ENCODE measurements at regions not wholly inside any gene's neighbourhood (a gene's known extent, or its start where the extent isn't known, plus 50 kb on each side); places are given as distances from the start of the nearest gene placed in this dataset.

DNA sequence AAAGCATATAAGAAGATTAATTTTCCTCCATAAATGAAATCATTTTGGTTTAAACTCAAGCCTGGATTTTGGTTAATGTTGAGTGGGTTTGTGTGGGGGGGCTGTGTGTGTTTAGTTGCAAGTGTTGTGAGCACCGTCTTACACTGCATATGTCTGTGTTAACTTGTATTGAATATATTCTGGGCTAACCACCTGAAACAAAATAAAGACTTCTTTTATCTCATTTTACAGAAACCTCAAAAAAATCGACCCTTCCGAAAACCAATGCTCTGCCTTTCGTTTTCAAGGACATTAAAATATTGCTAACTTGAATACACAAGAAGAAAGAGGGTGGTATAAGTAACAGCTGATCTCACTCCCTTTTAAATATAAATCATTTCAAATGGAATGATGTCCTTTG, 192.2 kb upstream of the BLID start:
- DNase-seq (ENCODE audit: low read depth): no peak
- in situ Hi-C loops (cut with HindIII; ENCODE audit: low sequenced_read_pairs): no loop called here
- no peak overlapping the region for H3K4me3 ChIP-seq (ENCODE audit: low read depth, low read length)
- TF ChIP-seq, protein P1, sequence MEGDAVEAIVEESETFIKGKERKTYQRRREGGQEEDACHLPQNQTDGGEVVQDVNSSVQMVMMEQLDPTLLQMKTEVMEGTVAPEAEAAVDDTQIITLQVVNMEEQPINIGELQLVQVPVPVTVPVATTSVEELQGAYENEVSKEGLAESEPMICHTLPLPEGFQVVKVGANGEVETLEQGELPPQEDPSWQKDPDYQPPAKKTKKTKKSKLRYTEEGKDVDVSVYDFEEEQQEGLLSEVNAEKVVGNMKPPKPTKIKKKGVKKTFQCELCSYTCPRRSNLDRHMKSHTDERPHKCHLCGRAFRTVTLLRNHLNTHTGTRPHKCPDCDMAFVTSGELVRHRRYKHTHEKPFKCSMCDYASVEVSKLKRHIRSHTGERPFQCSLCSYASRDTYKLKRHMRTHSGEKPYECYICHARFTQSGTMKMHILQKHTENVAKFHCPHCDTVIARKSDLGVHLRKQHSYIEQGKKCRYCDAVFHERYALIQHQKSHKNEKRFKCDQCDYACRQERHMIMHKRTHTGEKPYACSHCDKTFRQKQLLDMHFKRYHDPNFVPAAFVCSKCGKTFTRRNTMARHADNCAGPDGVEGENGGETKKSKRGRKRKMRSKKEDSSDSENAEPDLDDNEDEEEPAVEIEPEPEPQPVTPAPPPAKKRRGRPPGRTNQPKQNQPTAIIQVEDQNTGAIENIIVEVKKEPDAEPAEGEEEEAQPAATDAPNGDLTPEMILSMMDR (IDR thresholded peaks at IDR 0.05; ENCODE audit: low read depth, low read length, missing control alignments): no peak

DNA sequence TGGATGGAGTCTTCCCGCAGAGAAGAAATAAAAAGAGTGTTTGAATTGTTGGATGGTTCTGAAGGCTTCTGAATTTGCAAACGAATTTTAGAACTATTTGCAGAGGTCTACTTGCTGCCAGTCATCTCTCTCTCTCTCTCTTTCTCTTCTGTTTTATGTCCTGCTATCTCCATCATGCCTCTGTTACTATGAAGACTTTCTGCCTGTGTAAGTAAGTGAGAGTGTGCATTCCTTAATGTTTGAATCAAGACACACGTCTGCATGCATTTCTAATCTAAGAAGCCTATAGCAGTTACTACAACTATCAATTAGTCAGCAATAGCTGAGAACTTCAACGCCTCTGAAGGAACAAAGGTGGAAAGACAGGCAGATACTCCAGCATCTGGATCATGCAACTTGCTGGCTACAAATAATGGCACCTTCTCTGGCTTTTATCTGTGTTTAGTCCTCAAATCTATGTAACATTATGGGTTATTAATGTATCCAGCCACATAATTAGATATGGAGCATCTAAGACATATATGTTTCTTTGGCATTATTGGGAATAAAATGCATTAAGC, 191.5 kb upstream of the BLID start:
- no peak for DNase-seq (ENCODE audit: low read depth)
- in situ Hi-C loops (cut with HindIII; ENCODE audit: low sequenced_read_pairs): no loop called here
- H3K4me3 ChIP-seq (ENCODE audit: low read depth, low read length): no peak overlapping the region
- TF ChIP-seq, protein P1 (IDR thresholded peaks at IDR 0.05; ENCODE audit: low read depth, low read length, missing control alignments): no peak

DNA sequence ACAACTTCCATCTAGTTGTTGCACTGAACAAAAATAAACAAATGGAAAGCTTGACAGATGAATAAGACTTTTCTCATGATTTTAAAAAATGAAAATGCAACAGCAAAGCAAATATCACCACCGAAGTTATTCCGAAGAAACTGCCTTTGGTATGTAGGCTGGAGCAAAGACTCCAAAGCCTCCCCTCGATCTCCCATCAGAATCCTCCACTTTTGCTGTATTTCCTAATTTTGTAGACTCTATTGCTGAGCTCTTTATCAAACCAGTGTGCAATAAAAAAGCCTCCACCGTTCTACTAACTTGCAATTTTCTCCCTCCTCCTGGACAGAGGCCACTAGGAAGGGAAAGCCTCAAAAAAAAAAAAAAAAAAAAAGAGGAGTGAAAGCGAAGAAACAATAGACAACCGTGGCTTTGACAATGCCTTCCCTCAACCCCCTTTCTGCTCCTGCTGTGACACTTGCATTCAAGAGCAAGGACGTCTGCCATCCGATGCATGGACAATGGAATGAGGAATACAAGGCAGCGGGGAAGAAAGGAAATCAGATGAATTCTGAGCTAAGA, 190.9 kb upstream of the BLID start:
- in situ Hi-C loops (cut with HindIII; ENCODE audit: low sequenced_read_pairs): no loop called here
- TF ChIP-seq, protein P1 (IDR thresholded peaks at IDR 0.05; ENCODE audit: low read depth, low read length, missing control alignments): no peak
- DNase-seq (ENCODE audit: low read depth): no peak
- no peak overlapping the region for H3K4me3 ChIP-seq (ENCODE audit: low read depth, low read length)

- H3K4me3 ChIP-seq (ENCODE audit: low read depth, low read length): no peak overlapping the region
- TF ChIP-seq, protein P1 (IDR thresholded peaks at IDR 0.05; ENCODE audit: low read depth, low read length, missing control alignments): no peak
- DNase-seq (ENCODE audit: low read depth): no peak
- in situ Hi-C loops (cut with HindIII; ENCODE audit: low sequenced_read_pairs): no loop called here
Measured at GRCh38 chr11:122305426-122306320, 189.7 kb upstream of the BLID start.

DNA sequence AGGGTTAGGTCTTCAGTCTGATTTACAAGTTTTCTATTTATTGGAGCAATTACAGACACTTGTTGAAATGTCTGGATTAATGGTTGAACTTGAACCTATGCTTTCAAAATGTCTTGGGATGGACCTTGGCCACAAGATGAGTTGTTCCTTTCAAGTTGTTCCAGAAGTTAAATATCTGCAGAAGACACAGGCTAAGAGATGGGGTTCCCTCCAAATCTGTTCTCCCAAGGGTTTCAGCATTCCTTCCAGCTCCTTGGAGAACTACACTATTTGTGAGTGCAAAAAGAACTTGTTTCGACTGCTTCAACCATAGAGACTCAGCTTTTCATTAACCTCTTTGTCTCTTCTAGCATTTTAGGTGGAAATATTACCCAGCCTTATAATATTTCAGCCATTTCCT, 189.0 kb upstream of the BLID start:
- in situ Hi-C loops (cut with HindIII; ENCODE audit: low sequenced_read_pairs): no loop called here
- DNase-seq (ENCODE audit: low read depth): no peak
- TF ChIP-seq, protein P1 (IDR thresholded peaks at IDR 0.05; ENCODE audit: low read depth, low read length, missing control alignments): no peak
- H3K4me3 ChIP-seq (ENCODE audit: low read depth, low read length): no peak overlapping the region

DNA sequence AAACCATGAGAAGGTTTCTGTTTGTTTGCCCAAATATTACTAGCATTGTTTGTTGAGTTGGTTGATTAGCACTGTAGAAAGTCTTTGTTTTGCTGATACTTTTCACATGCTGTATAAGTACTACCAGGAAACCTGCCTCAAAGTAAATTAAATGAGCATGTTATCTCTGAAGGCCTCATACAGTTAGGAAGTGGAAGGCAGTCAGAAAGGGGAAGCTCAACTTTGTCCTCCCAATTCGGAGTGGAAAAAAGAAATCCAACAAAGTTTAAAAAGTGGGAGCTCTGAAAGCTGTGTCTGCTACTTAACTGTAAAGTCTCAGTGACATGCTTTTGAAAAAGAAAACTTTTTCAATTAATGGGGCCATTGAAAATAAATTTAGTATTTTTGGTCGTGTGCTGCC, 188.3 kb upstream of the BLID start:
- no peak for DNase-seq (ENCODE audit: low read depth)
- no peak overlapping the region for H3K4me3 ChIP-seq (ENCODE audit: low read depth, low read length)
- TF ChIP-seq, protein P1 (IDR thresholded peaks at IDR 0.05; ENCODE audit: low read depth, low read length, missing control alignments): no peak
- in situ Hi-C loops (cut with HindIII; ENCODE audit: low sequenced_read_pairs): no loop called here

Data from astrocyte of the cerebellum (primary cell).